Mucosa of descending colon (tissue), 3 donors: ENCODE measurements at regions not wholly inside any gene's neighbourhood (a gene's known extent, or its start where the extent isn't known, plus 50 kb on each side); places are given as distances from the start of the nearest gene placed in this dataset.

ENCODE experiments used
- ATAC-seq: fragments of 200-7000 bp; cut with Tn5 transposase; one replicate; pipeline ENCODE4 v1.9.1; 2020; ENCODE audit warnings: mild to moderate bottlenecking, moderate library complexity
- DNase-seq, 3 donors: peaks; one replicate each; pipeline ENCODE4 v3.0.0-alpha.2; 2020
- H3K36me3 ChIP-seq: fragments of 200-600 bp; one replicate; pipeline ENCODE4 v1.8.0; 2021; ENCODE audit warnings: low read depth, mild to moderate bottlenecking
- H3K4me1 ChIP-seq: fragments of 200-600 bp; one replicate; pipeline ENCODE4 v1.8.0; 2021; ENCODE audit warnings: low read depth, mild to moderate bottlenecking
- H3K4me3 ChIP-seq: fragments of 200-600 bp; one replicate; pipeline ENCODE4 v1.8.0; 2021; ENCODE audit warnings: mild to moderate bottlenecking
- H3K9me3 ChIP-seq: fragments of 200-600 bp; one replicate; pipeline ENCODE4 v1.8.0; 2021; ENCODE audit warnings: mild to moderate bottlenecking
- CTCF ChIP-seq: fragments of 200-600 bp; IDR thresholded peaks from one replicate; pipeline ENCODE4 v1.8.0; 2022; ENCODE audit warnings: antibody characterized with exemption, mild to moderate bottlenecking
- intact Hi-C, 2 donors: fragments of 100-400 bp; cut with DNase I in 1 of 2; cut with micrococcal nuclease in 1 of 2; formaldehyde crosslinking; loops; one replicate each; pipeline versions ENCODE4 v1.11.0 to v1.11.1; 2022; cut with DNase I, micrococcal nuclease
- donor health status: DM: no; HTN: no; CAD: no; lungs with moderate emphysema.
- donor health status: DM: no; HTN: no; CAD: no.
- donor health status: DM: no; HTN: yes; CAD: no.

GRCh38 chr4:65798498-65799127, 128.3 kb upstream of the EPHA5 start:
- Histone ChIP-seq H3K36me3 (no peaks in the 10 kb centered on the region), H3K4me1 (no peaks in the 10 kb centered on the region), H3K4me3 (no peak overlapping the region), H3K9me3 (no peaks in the 10 kb centered on the region)
- DNase-seq (no peak), ATAC-seq (no peak)
- intact Hi-C loops: no loop called here
- no peak for TF ChIP-seq CTCF

- DNase-seq: no peak
- TF ChIP-seq CTCF: no peak
- Histone ChIP-seq H3K36me3 (no peaks in the 10 kb centered on the region), H3K4me3 (no peak overlapping the region), H3K4me1 (no peaks in the 10 kb centered on the region), H3K9me3 (no peaks in the 10 kb centered on the region)
- no peak for ATAC-seq
- intact Hi-C loops: no loop called here
Observed at GRCh38 chr4:65791812-65792308, 121.6 kb upstream of the EPHA5 start.

GRCh38 chr4:65791111-65791811, 121.0 kb upstream of the EPHA5 start:
- H3K9me3 ChIP-seq: no peaks in the 10 kb centered on the region
- H3K36me3 ChIP-seq: no peaks in the 10 kb centered on the region
- intact Hi-C loops: no loop called here
- DNase-seq: no peak
- no peak for TF ChIP-seq CTCF
- no peaks in the 10 kb centered on the region for H3K4me1 ChIP-seq
- ATAC-seq: no peak
- H3K4me3 ChIP-seq: no peak overlapping the region

GRCh38 chr4:65789805-65790204, 119.5 kb upstream of the EPHA5 start:
- TF ChIP-seq CTCF: no peak
- DNase-seq (no peak), ATAC-seq (no peak)
- no peak overlapping the region for H3K4me3 ChIP-seq
- no peaks in the 10 kb centered on the region for H3K4me1 ChIP-seq
- no peaks in the 10 kb centered on the region for H3K9me3 ChIP-seq
- intact Hi-C loops: no loop called here
- no peaks in the 10 kb centered on the region for H3K36me3 ChIP-seq

- Histone ChIP-seq H3K4me3 (no peak overlapping the region), H3K36me3 (no peaks in the 10 kb centered on the region), H3K9me3 (no peaks in the 10 kb centered on the region), H3K4me1 (no peaks in the 10 kb centered on the region)
- ATAC-seq (no peak), DNase-seq (no peak)
- intact Hi-C loops: no loop called here
- TF ChIP-seq CTCF: no peak
Observed at GRCh38 chr4:65789341-65789740, 119.1 kb upstream of the EPHA5 start.
